HepG2 (cell line): ENCODE measurements at regions not wholly inside any gene's neighbourhood (a gene's known extent, or its start where the extent isn't known, plus 50 kb on each side); places are given as distances from the start of the nearest gene placed in this dataset.

Source experiments
- ATF4 ChIP-seq, 2 experiments: fragments of 450-650 bp in 1 of 2; sonication (generic) in 1 of 2; formaldehyde crosslinking; IDR thresholded peaks; 2 replicates each; pipeline versions ENCODE4 v1.5.0 to v1.8.0; 2020 to 2022; ENCODE audit warnings: mild to moderate bottlenecking in 1 of 2, missing genetic modification reagents in 1 of 2
- HNF4A ChIP-seq: sonication (generic); formaldehyde crosslinking; IDR thresholded peaks from 2 replicates; pipeline ENCODE4 v1.4.0; 2020; ENCODE audit warnings: missing genetic modification reagents
- HOMEZ ChIP-seq: IDR thresholded peaks from 2 replicates; pipeline ENCODE4 v1.6.1; 2016; ENCODE audit warnings: low read depth
- MTA3 ChIP-seq: sonication (generic); formaldehyde crosslinking; IDR thresholded peaks from 2 replicates; pipeline ENCODE4 v1.4.0; 2020; ENCODE audit warnings: missing genetic modification reagents
- NFATC3 ChIP-seq: sonication (generic); formaldehyde crosslinking; IDR thresholded peaks from 2 replicates; pipeline ENCODE4 v1.5.1; 2020; ENCODE audit warnings: mild to moderate bottlenecking, missing genetic modification reagents
- PAXIP1 ChIP-seq: sonication (generic); formaldehyde crosslinking; conservative IDR thresholded peaks from 2 replicates; pipeline ENCODE4 v1.4.0; 2020; ENCODE audit warnings: mild to moderate bottlenecking, missing genetic modification reagents, moderate library complexity
- PTBP1 ChIP-seq: fragments of 200-400 bp; formaldehyde crosslinking; IDR thresholded peaks from 2 replicates; pipeline ENCODE4 v1.6.1; 2018; ENCODE audit warnings: low read length, low read depth; ENCODE audit not compliant: poor library complexity, severe bottlenecking
- SCMH1 ChIP-seq: sonication (generic); formaldehyde crosslinking; IDR thresholded peaks from 2 replicates; pipeline ENCODE4 v1.9.0; 2021; ENCODE audit warnings: missing genetic modification reagents, mild to moderate bottlenecking, borderline replicate concordance
- THAP8 ChIP-seq: sonication (generic); formaldehyde crosslinking; IDR thresholded peaks from 2 replicates; pipeline ENCODE4 v1.5.1; 2020; ENCODE audit warnings: missing genetic modification reagents, mild to moderate bottlenecking, borderline replicate concordance
- TRAFD1 ChIP-seq: sonication (generic); formaldehyde crosslinking; IDR thresholded peaks from 2 replicates; pipeline ENCODE4 v1.5.1; 2020; ENCODE audit warnings: missing genetic modification reagents, mild to moderate bottlenecking, borderline replicate concordance
- ZFX ChIP-seq: sonication (generic); formaldehyde crosslinking; IDR thresholded peaks from 2 replicates; pipeline ENCODE4 v1.4.0; 2020; ENCODE audit warnings: mild to moderate bottlenecking, low read depth, missing genetic modification reagents, moderate library complexity
- ZNF251 ChIP-seq: sonication (generic); formaldehyde crosslinking; IDR thresholded peaks from 2 replicates; pipeline ENCODE4 v1.9.0; 2021; ENCODE audit warnings: mild to moderate bottlenecking, missing genetic modification reagents
- ZNF687 ChIP-seq: sonication (generic); formaldehyde crosslinking; IDR thresholded peaks from 2 replicates; pipeline ENCODE4 v1.5.1; 2020; ENCODE audit warnings: mild to moderate bottlenecking, missing genetic modification reagents, moderate library complexity
- ZNF75D ChIP-seq: sonication (generic); formaldehyde crosslinking; IDR thresholded peaks from 2 replicates; pipeline ENCODE4 v1.8.1; 2023; ENCODE audit warnings: missing genetic modification reagents, mild to moderate bottlenecking, borderline replicate concordance
- ZNF841 ChIP-seq: sonication (generic); formaldehyde crosslinking; IDR thresholded peaks from 2 replicates; pipeline ENCODE4 v1.8.1; 2023; ENCODE audit warnings: missing genetic modification reagents, borderline replicate concordance

- no peak for TF ChIP-seq MTA3 (CRISPR knock-in tag)
- TF ChIP-seq ZNF687 (CRISPR knock-in tag), result no peak
- TF ChIP-seq ZFX (CRISPR knock-in tag), result no peak
- TF ChIP-seq ATF4 (CRISPR knock-in tag; IDR thresholded peaks at IDR 0.05), result 0 out of 4 replicates have a peak, but pooled peaks of 1 of the 2 experiments have one; percentile 31
- TF ChIP-seq ZNF75D, result 0 out of 2 replicates have a peak, but pooled peaks have one; percentile 47
- no peak for TF ChIP-seq HOMEZ (CRISPR knock-in tag)
- TF ChIP-seq PAXIP1, result peak; percentile 64
- TF ChIP-seq THAP8 (CRISPR knock-in tag), result no peak
- no peak for TF ChIP-seq ZNF251 (CRISPR knock-in tag)
- TF ChIP-seq ZNF841, result no peak
- 0 out of 2 replicates have a peak, but pooled peaks have one; percentile 45 for TF ChIP-seq NFATC3
- TF ChIP-seq TRAFD1 (CRISPR knock-in tag), result no peak
- no peak for TF ChIP-seq SCMH1 (CRISPR knock-in tag)
- peak; percentile 65 for TF ChIP-seq HNF4A
- no peak for TF ChIP-seq PTBP1
These were observed 158.2 kb upstream of the MYCN start (continued) for GRCh38 chr2:15782009-15782751.
